SU-DHL-6 (cell line): ENCODE measurements at regions not wholly inside any gene's neighbourhood (a gene's known extent, or its start where the extent isn't known, plus 50 kb on each side); places are given as distances from the start of the nearest gene placed in this dataset.

Experiments
- CTCF ChIP-seq: fragments of 200-600 bp; sonication (generic); IDR thresholded peaks from one replicate; pipeline ENCODE4 v1.5.1; 2017; ENCODE audit warnings: antibody characterized with exemption, mild to moderate bottlenecking, low read length, moderate library complexity; ENCODE audit not compliant: insufficient read depth, poor library complexity, severe bottlenecking
- EZH2phosphoT487 ChIP-seq: fragments of 200-600 bp; sonication (generic), shearing (Covaris generic); conservative IDR thresholded peaks from 2 replicates; pipeline ENCODE4 v1.6.1; 2018; ENCODE audit warnings: mild to moderate bottlenecking, antibody characterized with exemption, low read length, moderate library complexity, mixed read lengths

GRCh38 chr6:66948106-66948505 is 1241.1 kb upstream of the EYS start:
- TF ChIP-seq CTCF, result no peak
- no peak for TF ChIP-seq EZH2phosphoT487
